HG03520 (cell line): ENCODE measurements at regions not wholly inside any gene's neighbourhood (a gene's known extent, or its start where the extent isn't known, plus 50 kb on each side); places are given as distances from the start of the nearest gene placed in this dataset.
"Not testable (repeated sequence)": the region's sequence is repeated elsewhere in the genome, so short reads cannot be mapped to it uniquely, and the experiment has no call there.

Source experiments
- ATAC-seq: cut with Tn5 transposase; IDR thresholded peaks from one replicate; pipeline ENCODE4 v1.9.1; 2021; ENCODE audit warnings: mild to moderate bottlenecking, moderate library complexity; ENCODE audit not compliant: unreplicated experiment

DNA sequence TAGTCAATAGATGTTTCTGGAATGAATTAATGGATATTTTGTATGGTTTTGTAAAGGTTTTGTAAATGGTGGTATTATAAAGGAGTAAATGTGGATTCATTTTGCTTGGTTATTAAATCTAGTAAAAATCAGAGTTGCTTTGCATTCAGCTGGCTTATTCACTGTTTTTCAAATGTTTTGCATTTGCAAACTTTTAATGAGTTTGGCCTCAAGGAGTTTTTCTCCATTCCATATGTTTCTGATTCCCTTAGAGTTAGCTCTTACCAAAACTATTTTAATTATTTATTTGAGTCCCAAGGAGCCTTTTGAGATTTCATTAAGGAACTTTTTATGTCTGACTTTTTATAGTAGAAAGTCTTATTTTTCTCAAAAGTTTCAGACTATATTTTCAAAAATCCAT is 992.2 kb downstream of the DIPK2A start:
- ATAC-seq, result no peak

DNA sequence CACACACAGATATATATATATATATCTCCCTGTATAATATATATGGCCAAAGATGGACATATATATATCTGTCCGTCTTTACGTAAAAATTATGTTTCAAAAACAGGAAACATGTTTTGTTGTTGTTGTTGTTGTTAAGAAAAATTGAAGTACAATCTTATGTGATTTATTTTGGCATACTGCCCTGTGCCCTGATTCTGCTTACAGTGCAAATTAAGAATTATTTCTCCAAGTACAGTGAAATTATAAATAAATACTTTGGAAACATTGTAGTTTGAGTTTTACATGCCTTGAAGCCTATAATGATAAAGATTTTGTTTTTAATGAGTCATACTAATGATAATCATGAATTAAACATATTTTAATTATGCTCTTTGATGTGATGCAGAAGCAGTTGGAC is 994.9 kb downstream of the DIPK2A start:
- no peak for ATAC-seq

DNA sequence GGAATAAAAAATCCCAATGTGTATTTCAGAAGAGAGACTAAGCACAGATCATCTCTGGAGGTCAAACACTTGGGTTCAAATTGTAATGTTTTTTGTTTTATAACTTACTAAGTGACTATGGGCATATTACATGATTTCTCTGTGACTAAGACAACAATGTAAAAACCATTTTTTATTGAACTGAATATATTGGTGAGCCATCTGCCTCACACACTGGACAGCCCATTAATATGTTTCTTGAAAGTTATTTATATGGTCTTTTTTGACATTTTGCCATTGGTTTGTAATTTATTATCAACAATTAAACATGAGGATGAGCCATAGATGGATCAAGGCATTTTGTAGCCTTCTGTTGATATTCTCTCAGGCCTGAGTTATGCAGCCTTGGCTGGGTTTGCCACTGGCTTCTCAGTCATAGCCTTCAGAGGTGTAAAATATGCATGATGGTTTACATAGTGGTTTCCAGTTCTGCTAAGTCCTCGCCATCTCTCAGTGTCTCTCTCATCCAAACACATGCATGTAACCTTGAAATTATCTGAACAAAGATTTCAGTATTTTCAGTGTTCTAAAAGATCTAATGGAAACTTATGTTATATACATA is 997.2 kb downstream of the DIPK2A start:
- ATAC-seq, result no peak

DNA sequence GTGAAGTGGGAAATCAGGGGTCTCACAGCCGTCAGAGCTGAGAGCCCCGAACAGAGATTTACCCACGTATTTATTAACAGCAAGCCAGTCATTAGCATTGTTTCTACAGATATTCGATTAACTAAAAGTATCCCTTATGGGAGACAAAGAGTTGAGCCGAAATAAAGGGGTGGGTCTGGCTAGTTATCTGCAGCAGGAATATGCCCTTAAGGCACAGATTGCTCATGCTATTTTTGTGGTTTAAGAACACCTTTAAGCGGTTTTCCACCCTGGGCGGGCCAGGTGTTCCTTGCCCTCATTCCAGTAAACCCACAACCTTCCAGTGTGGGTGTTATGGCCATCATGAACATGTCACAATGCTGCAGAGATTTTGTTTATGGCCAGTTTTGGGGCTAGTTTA is 1012.9 kb downstream of the DIPK2A start:
- ATAC-seq, result not testable (repeated sequence)

DNA sequence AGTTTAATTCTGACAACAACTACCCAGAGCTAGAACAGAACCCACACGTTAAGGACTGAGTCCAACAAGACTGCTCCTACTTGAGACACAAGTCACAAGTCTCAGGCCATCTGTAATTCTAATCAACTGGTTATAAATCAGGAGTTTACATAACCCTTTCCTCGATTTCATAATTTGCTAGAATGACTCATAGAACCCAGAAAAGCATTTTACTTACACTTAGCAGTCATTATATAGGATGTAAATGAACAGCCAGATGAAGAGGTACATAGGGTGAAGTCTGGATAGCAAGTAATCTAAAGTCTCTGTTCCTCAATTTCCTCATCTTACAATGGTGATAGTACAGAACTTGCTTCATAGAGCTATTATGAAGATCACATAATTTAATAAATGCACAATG is 1018.2 kb downstream of the DIPK2A start:
- ATAC-seq, result no peak

DNA sequence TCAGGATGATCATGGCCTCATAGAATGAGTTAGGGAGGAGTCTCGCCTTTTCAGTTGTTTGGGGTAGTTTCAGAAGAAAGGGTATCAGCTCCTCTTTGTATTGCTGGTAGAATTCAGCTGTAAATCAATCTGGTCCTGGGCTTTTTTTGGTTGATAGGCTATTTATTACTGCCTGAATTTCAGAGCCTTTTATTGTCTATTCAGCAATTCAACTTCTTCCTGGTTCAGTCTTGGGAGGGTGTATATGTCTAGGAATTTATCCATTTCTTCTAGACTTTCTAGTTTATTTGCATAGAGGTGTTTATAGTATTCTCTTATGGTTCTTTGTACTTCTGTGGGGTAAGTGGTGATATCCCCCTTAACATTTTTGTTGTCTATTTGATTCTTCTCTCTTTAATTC is 1024.2 kb downstream of the DIPK2A start:
- ATAC-seq, result no peak

DNA sequence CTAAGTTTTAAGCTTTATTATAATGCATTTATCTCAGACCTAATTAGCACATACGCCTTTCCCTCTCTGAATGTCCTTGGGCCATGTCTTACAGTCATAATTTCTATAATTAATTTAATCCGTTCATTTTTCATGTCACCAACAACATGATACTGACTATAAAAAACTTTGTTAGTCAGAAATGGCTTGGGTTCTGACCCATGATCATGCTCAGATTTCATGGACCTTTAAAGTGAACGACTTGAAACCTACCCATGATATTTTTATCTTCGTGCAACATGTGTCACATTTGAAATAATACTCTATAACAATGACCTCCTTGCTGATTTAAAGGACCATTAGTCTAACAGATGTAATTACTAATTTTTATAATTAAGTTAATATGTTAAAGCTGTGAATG is 1033.8 kb downstream of the DIPK2A start:
- ATAC-seq, result no peak

DNA sequence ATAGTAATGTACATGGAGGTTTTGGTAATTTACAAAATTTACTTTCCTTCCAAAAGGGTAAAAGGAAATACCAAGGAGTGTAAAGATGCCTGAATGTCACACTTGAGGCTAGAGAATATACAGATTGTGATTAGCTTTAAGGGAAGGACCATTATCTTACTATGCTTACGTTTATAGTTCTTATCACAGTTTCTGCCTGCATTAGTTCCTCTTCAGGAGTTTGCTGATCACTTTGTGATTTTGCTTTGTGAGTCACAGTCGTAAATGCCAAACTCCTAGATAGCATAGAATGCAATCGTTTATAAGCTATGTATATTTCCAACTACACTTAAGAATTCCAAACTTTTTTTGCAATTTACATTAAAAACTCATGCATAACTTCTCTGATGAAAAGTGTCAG is 1034.6 kb downstream of the DIPK2A start:
- ATAC-seq, result no peak

DNA sequence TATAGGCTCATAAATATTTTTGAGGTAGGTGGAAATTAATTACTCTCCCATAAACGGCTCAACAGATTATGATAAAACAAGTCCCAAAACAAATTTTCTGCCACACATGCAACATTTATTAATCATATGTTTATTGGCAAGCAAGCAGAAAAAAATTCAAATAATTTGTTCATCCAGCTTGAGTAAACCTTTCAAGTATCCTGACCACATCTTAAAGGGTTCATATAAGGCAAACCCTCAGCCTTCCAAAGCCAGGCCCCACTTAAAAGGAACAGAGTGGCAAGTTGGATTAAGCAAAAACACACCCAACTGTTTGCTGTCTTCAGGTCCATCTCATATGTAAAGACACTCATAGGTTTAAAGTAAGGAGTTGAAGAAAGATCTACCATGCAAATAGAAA is 1042.3 kb downstream of the DIPK2A start:
- no peak for ATAC-seq

DNA sequence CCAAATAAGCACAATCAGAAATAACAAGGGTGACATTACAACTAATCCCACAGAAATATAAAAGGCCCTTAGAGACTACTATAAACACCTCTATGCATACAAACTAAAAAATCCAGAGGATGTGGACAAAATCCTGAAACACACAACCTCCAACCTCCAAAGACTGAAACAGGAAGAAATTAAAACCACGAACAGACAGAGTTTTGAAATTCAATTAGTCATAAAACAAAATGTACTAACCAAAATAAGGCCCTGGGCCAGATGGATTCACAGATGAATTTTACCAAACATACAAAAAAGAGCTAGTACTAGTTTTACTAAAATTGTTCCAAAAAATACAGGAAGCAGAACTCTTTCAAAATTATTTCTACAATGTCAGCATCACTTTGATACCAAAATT is 1043.6 kb downstream of the DIPK2A start:
- ATAC-seq, result no peak

DNA sequence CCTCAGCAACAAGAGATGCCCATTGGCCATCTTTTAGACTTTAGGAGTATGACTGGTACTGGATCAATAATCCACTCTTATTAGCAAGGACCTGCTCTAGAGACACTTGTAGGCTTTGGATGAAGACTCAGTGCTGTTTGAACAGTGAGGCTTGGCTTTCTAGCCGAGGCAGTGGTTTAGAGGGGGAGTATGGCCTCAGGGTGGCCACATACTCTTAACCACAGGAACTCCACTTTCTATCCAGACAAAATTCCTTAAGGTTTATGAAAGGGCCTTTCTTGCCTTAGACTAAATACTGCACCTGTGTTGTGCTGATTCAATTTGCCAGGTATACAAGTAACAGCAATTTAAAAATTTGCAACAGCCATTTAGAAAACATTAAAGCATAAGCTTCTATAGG is 1046.3 kb downstream of the DIPK2A start:
- no peak for ATAC-seq

DNA sequence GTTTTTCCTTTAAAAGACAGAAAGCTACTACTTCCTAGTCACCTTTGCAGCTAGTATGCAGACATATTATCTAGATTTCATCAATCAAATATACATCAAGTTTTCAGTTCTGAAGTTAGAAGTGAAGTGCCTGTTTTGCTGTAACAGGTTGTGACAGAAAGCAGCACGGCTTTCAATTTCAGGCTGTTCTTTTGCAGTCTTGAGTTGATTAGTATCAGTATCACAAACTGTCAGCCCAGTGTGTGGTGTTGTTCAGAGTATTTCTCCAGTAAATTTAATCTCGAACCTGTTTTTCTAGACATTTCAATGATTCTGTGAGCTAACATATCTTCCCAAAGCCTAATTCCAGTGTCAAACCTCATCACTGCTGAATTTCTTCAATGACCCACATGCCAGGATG is 1050.8 kb downstream of the DIPK2A start:
- no peak for ATAC-seq

DNA sequence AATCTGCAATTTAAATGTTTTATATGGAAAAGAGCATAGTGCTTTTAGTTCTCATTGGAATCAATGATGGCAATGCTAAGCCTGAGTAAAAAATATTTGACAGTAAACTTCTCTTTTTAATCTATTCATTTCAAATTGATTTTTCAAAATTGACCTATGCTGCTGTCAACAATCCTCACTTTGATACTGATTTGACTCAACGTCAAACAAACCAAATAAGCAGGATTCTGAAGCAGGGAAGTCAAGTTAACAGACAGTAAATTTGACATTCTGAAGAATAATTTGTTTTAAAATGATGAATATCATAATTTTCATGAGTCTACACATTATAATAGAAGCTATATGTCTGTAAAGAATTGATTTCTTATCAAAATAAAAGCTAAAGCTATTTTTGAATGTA is 1053.1 kb downstream of the DIPK2A start:
- no peak for ATAC-seq

DNA sequence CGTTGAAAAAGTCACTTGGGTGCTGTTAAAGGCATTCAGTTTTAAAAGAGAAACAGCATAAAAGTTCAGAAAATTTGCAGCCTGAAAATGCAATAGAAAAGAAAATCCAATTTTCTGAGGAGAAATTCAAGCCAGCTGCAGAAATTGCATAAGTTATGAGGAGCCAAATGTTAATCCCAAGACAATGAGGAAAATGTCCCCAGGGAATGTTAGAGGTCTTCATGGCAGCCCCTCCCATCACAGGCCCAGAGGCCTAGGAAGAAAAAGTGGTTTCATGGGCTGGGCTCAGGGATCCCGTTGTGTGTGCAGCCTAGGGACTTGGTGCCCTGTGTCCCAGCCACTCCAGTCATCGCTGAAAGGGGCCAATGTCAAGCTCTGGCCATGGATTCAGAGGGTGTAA is 1055.6 kb downstream of the DIPK2A start:
- not testable (repeated sequence) for ATAC-seq

DNA sequence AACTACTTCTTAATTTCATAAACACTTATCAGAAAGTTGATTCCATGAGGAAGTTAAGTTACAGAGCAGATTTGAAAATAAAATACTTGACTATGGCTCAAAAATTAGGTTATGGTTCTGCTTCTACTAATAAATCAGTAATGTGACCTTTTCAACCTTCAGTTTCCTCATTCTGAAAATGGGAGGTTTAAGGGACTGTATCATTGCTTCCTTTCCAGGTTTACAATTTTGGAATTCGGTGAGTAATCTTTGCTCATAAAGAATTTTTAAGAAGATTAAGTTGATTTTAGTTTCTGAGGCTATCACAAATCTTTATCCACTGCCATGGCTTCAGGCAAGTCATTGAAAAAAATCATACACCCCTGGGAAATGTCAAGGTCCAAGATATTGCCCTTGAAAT is 1061.2 kb downstream of the DIPK2A start:
- ATAC-seq, result no peak

DNA sequence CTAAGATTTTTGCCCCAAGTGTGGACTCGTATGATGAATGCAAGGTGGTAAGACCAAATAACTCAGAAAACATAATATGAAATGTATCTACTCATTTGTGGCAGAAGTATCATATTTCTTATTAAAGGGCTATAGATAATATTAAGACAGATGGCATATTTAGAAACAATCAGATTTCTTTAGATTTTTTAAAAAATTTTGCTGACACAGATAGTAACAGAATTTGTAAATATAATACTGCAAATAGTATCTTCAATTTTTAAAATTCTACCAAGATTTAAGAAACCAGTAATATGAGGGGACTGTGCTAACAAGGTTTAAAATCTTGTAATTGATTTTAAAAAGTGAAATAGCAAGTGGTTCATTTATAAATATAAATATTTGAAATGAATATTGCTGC is 1064.1 kb downstream of the DIPK2A start:
- no peak for ATAC-seq

DNA sequence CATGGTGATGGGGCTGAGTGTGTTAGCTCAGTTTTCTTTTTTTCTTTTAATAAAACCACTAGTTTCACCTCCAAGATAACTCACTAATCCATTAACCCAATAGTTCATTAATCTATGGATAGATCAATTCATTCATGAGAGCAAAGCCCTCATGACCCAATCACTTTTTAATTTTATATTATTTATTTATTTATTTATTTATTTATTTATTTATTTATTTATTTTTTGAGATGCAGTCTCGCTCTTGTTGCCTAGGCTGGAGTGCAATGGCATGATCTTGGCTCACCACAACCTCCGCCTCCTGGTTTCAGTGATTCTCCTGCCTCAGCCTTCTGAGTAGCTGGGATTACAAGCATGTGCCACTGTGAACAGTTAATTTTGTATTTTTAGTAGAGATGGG is 1082.4 kb downstream of the DIPK2A start:
- ATAC-seq, result not testable (repeated sequence)

DNA sequence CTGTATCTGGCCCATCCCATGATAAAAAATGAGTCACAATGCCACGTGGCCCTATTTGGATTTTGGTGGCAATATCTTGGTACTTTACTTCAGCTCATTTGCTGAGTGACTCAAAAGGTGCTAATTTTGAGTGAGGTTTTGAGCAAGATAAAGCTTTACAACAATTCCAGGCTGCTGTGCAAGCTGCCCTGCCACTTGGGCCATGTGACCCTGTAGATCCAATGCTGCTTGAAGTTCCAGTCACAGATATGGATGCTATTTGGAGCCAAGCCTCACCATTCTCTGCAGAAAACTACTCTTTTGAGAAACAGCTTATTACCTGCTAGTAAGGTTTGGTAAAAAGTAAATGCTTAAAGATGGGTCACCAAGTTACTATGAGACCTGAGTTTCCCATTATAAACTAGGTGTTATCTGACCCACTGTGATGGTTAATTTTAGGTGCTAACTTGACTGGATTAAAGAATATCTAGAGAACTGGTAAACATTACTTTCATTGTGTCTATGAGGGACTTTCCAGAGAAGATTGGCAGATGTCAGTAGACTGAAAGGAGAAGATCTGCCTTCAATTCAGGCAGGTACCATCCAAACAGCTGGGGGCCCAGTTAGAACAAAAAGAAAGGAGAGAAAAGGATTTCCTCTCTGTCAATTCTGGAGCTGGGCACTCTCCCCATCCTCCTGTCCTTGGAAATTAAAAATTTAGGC is 1083.9 kb downstream of the DIPK2A start:
- peak; percentile 64 for ATAC-seq

DNA sequence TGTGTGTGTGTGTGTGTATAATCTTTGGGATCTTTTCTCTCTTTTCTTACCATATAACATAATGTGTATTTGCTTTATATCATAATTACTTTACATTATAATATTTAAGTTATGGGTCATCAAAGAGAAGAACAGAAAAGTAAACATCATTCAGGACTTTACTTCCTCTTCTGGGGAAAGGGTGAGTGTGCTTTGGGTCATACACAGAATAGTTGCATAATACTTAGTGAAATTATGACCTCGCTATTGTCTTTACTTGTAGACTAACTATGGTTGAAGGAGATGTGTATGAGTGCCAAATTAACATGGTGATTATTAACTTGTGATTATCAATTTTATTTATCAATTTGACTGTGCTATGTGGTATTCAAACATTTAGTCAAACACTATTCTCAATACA is 1086.9 kb downstream of the DIPK2A start:
- no peak for ATAC-seq

DNA sequence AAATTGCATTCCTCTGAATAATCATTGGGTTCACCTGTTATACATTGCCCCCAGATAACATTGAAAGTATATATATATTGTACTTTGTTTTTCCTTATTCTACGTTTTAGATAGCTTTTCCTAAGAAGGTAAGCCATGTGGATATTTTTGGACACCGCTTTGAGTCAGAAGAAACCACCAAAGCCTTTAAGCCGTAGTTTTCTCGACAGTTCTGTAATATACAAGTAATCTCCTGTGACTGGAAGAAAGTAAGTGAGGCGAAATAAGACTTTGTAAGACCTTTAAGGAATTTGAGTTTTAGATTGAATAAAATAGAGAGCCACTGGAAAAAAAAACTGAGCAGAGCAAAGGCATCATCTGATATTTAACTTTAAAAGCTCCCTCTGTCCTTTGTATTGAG is 1092.0 kb downstream of the DIPK2A start:
- no peak for ATAC-seq

DNA sequence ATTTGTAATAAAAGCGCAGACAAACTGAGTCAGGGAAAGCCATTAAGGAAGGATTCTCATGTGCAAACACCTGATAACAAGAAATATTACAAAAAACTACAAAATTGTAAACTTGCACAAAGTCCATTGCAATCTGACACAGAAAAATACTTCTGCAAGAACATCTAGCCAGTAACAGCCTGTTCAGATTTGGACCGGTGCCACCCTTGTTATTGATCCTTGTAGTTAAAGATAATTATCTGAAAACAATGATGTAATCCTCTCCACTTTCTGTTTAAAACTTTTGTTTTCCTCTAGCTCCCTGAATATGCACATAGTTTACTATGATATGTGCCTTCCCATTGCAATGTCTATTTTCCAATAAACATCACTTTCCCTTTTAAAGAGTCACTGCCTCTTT is 1090.2 kb downstream of the PLOD2 start:
- no peak for ATAC-seq

DNA sequence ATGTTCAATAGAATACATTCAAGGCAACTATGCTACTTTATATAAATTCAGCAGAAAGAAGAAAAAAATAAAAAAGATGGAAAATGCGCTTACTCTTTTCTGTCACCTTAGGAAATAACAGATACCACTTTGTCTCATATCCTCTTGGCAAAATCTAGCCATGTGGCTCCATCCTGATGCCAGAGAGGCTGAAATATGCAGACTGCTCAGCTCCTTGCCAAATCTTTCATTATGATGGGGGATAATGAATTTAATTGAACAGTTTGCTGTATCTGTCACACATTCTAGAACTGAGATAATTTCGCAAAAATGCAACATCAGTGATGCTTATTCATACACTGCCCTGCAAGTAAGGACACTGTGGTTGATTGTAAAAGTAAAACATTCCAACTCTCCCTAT is 1081.5 kb downstream of the PLOD2 start:
- no peak for ATAC-seq

DNA sequence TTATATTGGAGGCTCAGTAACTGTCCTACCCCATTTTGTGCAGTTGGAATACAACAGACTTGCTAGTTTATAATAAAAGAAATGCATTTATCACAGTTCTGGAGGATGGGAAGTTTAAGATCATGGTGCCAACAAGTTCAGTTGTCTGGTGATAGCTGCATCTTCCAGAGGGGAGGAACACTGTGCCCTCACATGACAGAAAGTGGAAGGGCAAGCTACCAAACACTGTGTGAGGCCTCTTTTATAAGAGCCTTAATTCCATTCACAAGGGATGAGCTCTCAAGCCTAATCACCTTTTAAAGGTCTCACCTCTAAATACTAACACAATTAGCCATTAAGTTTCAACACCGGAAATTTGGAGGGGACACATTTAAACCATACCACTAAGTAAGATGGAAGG is 1073.9 kb downstream of the PLOD2 start:
- ATAC-seq, result no peak
